Hepatocyte (in vitro differentiated cells): ENCODE measurements at regions not wholly inside any gene's neighbourhood (a gene's known extent, or its start where the extent isn't known, plus 50 kb on each side); places are given as distances from the start of the nearest gene placed in this dataset.

Experiments used
- DNase-seq: peaks from one replicate; pipeline ENCODE4 v3.0.0-alpha.2; 2016; ENCODE audit warnings: low spot score
- H2AFZ ChIP-seq: fragments of 200-600 bp; sonication (generic); 2 replicates; pipeline ENCODE4 v1.6.0; 2016; ENCODE audit warnings: antibody characterized with exemption, mild to moderate bottlenecking
- H3K27ac ChIP-seq: fragments of 200-600 bp; sonication (generic); 2 replicates; pipeline ENCODE4 v1.5.1; 2016; ENCODE audit warnings: mild to moderate bottlenecking
- H3K27me3 ChIP-seq: fragments of 200-600 bp; sonication (generic); 2 replicates; pipeline ENCODE4 v1.6.1; 2016
- H3K36me3 ChIP-seq: fragments of 200-600 bp; sonication (generic); replicated peaks from 2 replicates; pipeline ENCODE4 v1.5.1; 2016; ENCODE audit warnings: low read depth; ENCODE audit not compliant: insufficient read depth
- H3K4me1 ChIP-seq: fragments of 200-600 bp; sonication (generic); 2 replicates; pipeline ENCODE4 v1.5.1; 2016; ENCODE audit warnings: mild to moderate bottlenecking, moderate library complexity; ENCODE audit not compliant: insufficient read depth
- H3K4me2 ChIP-seq: fragments of 200-600 bp; sonication (generic); 2 replicates; pipeline ENCODE4 v1.6.0; 2016
- H3K4me3 ChIP-seq: fragments of 200-600 bp; sonication (generic); 2 replicates; pipeline ENCODE4 v1.5.1; 2016; ENCODE audit warnings: mild to moderate bottlenecking
- H3K79me2 ChIP-seq: fragments of 200-600 bp; sonication (generic); 2 replicates; pipeline ENCODE4 v1.6.0; 2017; ENCODE audit warnings: mild to moderate bottlenecking
- H3K9me2 ChIP-seq: fragments of 200-600 bp; sonication (generic); replicated peaks from 2 replicates; pipeline ENCODE4 v1.6.0; 2017; ENCODE audit warnings: mild to moderate bottlenecking; ENCODE audit not compliant: insufficient read depth
- H3K9me3 ChIP-seq: fragments of 200-600 bp; sonication (generic); 2 replicates; pipeline ENCODE4 v1.5.1; 2016; ENCODE audit warnings: low read depth, mild to moderate bottlenecking
- H4K20me1 ChIP-seq: fragments of 200-600 bp; sonication (generic); 2 replicates; pipeline ENCODE4 v1.6.0; 2016; ENCODE audit warnings: mild to moderate bottlenecking; ENCODE audit not compliant: insufficient read depth, poor library complexity, severe bottlenecking
- EZH2 ChIP-seq: fragments of 200-600 bp; sonication (generic); IDR thresholded peaks from 2 replicates; pipeline ENCODE4 v1.6.1; 2016; ENCODE audit warnings: antibody characterized with exemption, mild to moderate bottlenecking, borderline replicate concordance
- EZH2phosphoT487 ChIP-seq: fragments of 200-600 bp; sonication (generic); IDR thresholded peaks from one replicate; pipeline ENCODE4 v1.6.1; 2018; ENCODE audit warnings: antibody characterized with exemption, mild to moderate bottlenecking, low read depth, moderate library complexity; ENCODE audit not compliant: unreplicated experiment, severe bottlenecking
- WGBS: methylation state at CpG from one replicate; pipeline ENCODE4 v1.1.6; 2016; ENCODE audit warnings: low lambda C conversion rate; ENCODE audit errors: missing lambda C conversion rate; 5-methylcytosine and 5-hydroxymethylcytosine counted together
- TF ChIP-seq, protein P1 (sequence below): fragments of 200-600 bp; sonication (generic); IDR thresholded peaks from 2 replicates; pipeline ENCODE4 v1.5.1; 2016; ENCODE audit warnings: antibody characterized with exemption, mild to moderate bottlenecking; ENCODE audit not compliant: poor library complexity

DNA sequence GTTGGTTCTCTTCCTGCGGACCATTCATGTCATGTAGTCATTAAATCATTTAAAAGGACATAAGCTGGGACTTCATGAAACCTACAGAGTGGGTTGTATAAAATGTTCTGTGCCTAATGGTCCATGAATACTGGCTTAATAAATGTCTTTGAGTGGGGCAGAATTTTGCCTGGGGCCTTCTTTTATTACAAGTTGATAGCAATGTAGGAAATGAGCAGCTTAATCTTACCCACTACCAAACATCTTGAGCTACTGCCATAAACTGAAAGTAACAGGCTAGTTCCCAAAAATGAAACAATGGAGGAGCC lies 130.9 kb downstream of the TMEM17 start:
- no peak for TF ChIP-seq EZH2
- TF ChIP-seq, protein P1, sequence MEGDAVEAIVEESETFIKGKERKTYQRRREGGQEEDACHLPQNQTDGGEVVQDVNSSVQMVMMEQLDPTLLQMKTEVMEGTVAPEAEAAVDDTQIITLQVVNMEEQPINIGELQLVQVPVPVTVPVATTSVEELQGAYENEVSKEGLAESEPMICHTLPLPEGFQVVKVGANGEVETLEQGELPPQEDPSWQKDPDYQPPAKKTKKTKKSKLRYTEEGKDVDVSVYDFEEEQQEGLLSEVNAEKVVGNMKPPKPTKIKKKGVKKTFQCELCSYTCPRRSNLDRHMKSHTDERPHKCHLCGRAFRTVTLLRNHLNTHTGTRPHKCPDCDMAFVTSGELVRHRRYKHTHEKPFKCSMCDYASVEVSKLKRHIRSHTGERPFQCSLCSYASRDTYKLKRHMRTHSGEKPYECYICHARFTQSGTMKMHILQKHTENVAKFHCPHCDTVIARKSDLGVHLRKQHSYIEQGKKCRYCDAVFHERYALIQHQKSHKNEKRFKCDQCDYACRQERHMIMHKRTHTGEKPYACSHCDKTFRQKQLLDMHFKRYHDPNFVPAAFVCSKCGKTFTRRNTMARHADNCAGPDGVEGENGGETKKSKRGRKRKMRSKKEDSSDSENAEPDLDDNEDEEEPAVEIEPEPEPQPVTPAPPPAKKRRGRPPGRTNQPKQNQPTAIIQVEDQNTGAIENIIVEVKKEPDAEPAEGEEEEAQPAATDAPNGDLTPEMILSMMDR: no peak
- TF ChIP-seq EZH2phosphoT487: no peak
- no peaks in the 10 kb centered on the region for H3K36me3 ChIP-seq
- no peak overlapping the region for H3K27ac ChIP-seq
- WGBS: 61% methylated on average over 1 of the region's 1 CpG
- no peak overlapping the region for H3K4me3 ChIP-seq
- no peaks in the 10 kb centered on the region for H3K79me2 ChIP-seq
- H3K27me3 ChIP-seq: no peaks in the 10 kb centered on the region
- no peak overlapping the region for H3K4me2 ChIP-seq
- H3K4me1 ChIP-seq: no peaks in the 10 kb centered on the region
- H3K9me3 ChIP-seq: no peaks in the 10 kb centered on the region
- no peaks in the 10 kb centered on the region for H4K20me1 ChIP-seq
- H3K9me2 ChIP-seq: no peaks in the 10 kb centered on the region
- DNase-seq: no peak
- H2AFZ ChIP-seq: no peak overlapping the region

DNA sequence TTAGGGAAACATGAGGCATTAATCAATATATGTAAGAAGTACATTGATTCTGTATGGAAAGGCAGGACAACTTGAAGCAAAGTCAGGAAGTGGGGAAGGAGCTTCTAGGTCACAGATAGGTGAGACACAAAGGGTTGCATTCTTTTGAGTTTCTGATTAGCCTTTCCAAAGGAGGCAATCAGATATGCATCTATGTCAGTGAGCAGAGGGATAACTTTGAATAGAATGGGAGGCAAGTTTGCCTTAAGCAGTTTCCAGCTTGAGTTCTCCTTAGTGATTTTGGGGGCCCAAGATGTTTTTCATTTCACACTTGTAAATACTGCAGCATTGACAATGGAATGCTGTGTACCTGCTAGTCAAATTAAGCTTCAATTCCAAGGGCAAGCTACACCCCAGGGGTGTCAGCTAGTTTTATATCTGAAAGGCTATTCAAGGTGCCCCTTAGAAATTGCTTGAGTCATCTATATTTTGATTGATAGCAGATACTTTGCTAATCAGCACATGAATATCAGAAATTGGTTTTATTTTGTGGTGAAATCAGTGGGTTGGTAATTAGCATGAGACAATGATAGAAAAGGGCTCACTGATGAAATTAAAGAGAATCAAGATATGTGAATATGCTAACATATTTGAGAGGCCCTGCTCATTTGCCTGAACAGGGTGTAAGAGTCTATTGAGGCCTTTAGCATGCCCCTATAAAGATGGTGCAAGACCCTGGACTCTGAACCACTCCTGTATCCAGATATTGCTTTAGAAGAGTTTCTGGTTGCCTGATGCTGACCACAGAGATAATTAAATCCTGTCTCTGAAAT lies 131.5 kb downstream of the TMEM17 start:
- Histone ChIP-seq H3K79me2 (no peaks in the 10 kb centered on the region), H4K20me1 (no peaks in the 10 kb centered on the region), H2AFZ (no peak overlapping the region), H3K4me3 (no peak overlapping the region), H3K36me3 (no peaks in the 10 kb centered on the region), H3K4me1 (no peaks in the 10 kb centered on the region), H3K4me2 (no peak overlapping the region), H3K27ac (no peak overlapping the region), H3K9me2 (no peaks in the 10 kb centered on the region), H3K9me3 (no peaks in the 10 kb centered on the region), H3K27me3 (no peaks in the 10 kb centered on the region)
- no peak for DNase-seq
- TF ChIP-seq, protein P1: no peak
- no peak for TF ChIP-seq EZH2phosphoT487
- TF ChIP-seq EZH2: no peak

DNA sequence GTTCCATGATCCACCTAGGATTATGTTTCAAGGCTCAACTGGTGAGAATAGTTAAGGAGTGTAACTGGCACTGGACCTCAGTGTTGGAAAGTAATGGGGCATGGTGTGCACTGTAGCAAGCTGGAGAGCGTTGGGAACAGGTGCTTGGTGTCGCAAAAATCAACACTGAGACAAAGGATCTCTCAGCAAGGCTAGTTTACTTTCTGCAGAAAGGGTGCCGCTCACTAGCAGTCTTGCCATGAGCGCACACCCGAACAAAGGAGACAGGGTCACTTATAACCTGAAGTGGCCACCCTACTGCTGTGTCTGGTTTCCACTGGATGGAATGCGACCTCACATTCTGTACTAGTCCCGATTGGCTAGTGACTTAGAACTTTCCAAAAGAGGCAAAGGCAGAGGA lies 133.2 kb downstream of the TMEM17 start:
- H3K36me3 ChIP-seq: no peaks in the 10 kb centered on the region
- no peaks in the 10 kb centered on the region for H3K4me1 ChIP-seq
- H4K20me1 ChIP-seq: no peaks in the 10 kb centered on the region
- no peak for TF ChIP-seq EZH2phosphoT487
- TF ChIP-seq, protein P1: no peak
- no peak for TF ChIP-seq EZH2
- no peak overlapping the region for H2AFZ ChIP-seq
- WGBS: 97% methylated on average over 7 of the region's 7 CpGs
- DNase-seq: no peak
- H3K4me2 ChIP-seq: no peak overlapping the region
- H3K4me3 ChIP-seq: no peak overlapping the region
- no peaks in the 10 kb centered on the region for H3K9me2 ChIP-seq
- no peaks in the 10 kb centered on the region for H3K9me3 ChIP-seq
- H3K27me3 ChIP-seq: no peaks in the 10 kb centered on the region
- H3K27ac ChIP-seq: no peak overlapping the region
- no peaks in the 10 kb centered on the region for H3K79me2 ChIP-seq
